IMR-90 (cell line): ENCODE measurements at regions not wholly inside any gene's neighbourhood (a gene's known extent, or its start where the extent isn't known, plus 50 kb on each side); places are given as distances from the start of the nearest gene placed in this dataset.

Experiments
- BHLHE40 ChIP-seq: fragments of 150-350 bp; IDR thresholded peaks from 2 replicates; pipeline ENCODE4 v1.6.1; 2016; ENCODE audit warnings: mild to moderate bottlenecking, low read depth, low read length
- CEBPB ChIP-seq: IDR thresholded peaks from 2 replicates; pipeline ENCODE4 v1.6.1; 2012; ENCODE audit warnings: low read depth, low read length, improper control_type of control experiment
- CTCF ChIP-seq: conservative IDR thresholded peaks from 2 replicates; pipeline ENCODE4 v1.5.1; 2012; ENCODE audit warnings: mild to moderate bottlenecking, low read depth, low read length, improper control_type of control experiment
- FOS ChIP-seq: fragments of 150-350 bp; IDR thresholded peaks from 2 replicates; pipeline ENCODE4 v1.6.1; 2016; ENCODE audit warnings: low read depth, low read length
- MAZ ChIP-seq: IDR thresholded peaks from 2 replicates; pipeline ENCODE4 v1.6.1; 2012; ENCODE audit warnings: low read depth, mild to moderate bottlenecking, low read length, improper control_type of control experiment, moderate library complexity, borderline replicate concordance
- POLR2A ChIP-seq: IDR thresholded peaks from 2 replicates; pipeline ENCODE4 v1.6.1; 2012; ENCODE audit warnings: mild to moderate bottlenecking, low read depth, low read length
- RAD21 ChIP-seq: IDR thresholded peaks from 2 replicates; pipeline ENCODE4 v1.6.1; 2012; ENCODE audit warnings: low read length, improper control_type of control experiment
- RFX5 ChIP-seq: IDR thresholded peaks from 2 replicates; pipeline ENCODE4 v1.8.0; 2012; ENCODE audit warnings: low read depth, mild to moderate bottlenecking, low read length, moderate library complexity
- USF2 ChIP-seq: fragments of 150-350 bp; IDR thresholded peaks from 2 replicates; pipeline ENCODE4 v1.6.1; 2017; ENCODE audit warnings: mild to moderate bottlenecking, antibody characterized with exemption, low read length, low read depth
- TF ChIP-seq, protein P1 (sequence below): fragments of 150-350 bp; IDR thresholded peaks from 2 replicates; pipeline ENCODE4 v1.6.1; 2016; ENCODE audit warnings: low read depth, mild to moderate bottlenecking, low read length, moderate library complexity, borderline replicate concordance

DNA sequence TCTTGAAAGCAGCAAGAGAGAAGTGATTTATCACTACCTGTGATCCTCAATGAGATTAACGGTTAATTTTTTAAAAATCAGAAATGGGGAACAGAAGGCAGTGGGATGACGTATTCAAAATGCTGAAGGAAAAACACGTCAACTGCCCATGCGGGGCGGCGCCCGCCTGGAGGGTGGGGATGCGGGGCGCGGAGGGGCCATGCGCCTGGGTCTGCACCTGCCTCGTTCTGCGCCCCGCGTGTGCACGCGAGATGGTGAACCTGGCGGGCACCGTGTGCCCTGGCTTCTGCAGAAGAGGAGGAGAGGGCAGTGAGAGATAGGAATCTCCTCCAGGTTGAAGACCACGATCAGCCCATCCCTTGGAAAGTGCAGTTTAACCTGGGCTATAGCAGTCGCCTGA is 79.3 kb upstream of the ZNF32 start:
- TF ChIP-seq POLR2A = no peak
- TF ChIP-seq MAZ = no peak
- TF ChIP-seq CTCF = no peak
- TF ChIP-seq FOS = no peak
- TF ChIP-seq RAD21 = no peak
- TF ChIP-seq CEBPB = no peak
- no peak for TF ChIP-seq RFX5
- TF ChIP-seq, protein P1, sequence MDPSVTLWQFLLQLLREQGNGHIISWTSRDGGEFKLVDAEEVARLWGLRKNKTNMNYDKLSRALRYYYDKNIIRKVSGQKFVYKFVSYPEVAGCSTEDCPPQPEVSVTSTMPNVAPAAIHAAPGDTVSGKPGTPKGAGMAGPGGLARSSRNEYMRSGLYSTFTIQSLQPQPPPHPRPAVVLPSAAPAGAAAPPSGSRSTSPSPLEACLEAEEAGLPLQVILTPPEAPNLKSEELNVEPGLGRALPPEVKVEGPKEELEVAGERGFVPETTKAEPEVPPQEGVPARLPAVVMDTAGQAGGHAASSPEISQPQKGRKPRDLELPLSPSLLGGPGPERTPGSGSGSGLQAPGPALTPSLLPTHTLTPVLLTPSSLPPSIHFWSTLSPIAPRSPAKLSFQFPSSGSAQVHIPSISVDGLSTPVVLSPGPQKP = no peak
- no peak for TF ChIP-seq USF2
- no peak for TF ChIP-seq BHLHE40
